ENCODE measurements at regions not wholly inside any gene's neighbourhood (a gene's known extent, or its start where the extent isn't known, plus 50 kb on each side); places are given as distances from the start of the nearest gene placed in this dataset.

DNA sequence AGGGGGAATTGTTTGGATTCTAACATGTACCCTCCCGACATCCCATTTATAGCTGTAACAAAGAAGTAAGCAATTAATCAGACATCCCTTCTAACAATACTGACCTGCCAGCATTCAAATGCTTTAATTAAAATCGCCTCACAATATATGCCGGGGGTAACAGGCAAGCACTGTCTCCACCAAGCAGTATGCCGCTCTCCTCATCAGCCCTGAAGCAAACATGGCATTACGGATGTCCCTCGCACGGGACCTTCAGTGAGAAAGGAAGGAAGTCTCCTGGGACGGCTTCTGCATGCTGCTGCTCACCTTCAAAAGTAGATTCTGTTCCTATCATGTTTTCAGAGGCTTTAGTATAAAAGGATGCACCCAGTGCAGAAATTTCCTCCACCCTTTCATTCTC is 292.7 kb upstream of the POU3F3 start:
- no peaks in the 10 kb centered on the region for H3K9me3 ChIP-seq (ENCODE audit: insufficient read depth, low read length)
- H3K79me2 ChIP-seq (ENCODE audit: insufficient read depth, low read length) = no peaks in the 10 kb centered on the region
- H3K4me2 ChIP-seq (ENCODE audit: low read depth, low read length, poor library complexity, severe bottlenecking) = no peak overlapping the region
- no peak overlapping the region for H2AFZ ChIP-seq (ENCODE audit: low read depth, low read length, severe bottlenecking)
- H3F3A ChIP-seq (ENCODE audit: insufficient read depth) = no peaks in the 10 kb centered on the region
- no peaks in the 10 kb centered on the region for H3K36me3 ChIP-seq (ENCODE audit: low read length)
- H3K27me3 ChIP-seq (ENCODE audit: low read length) = no peaks in the 10 kb centered on the region
- no peak overlapping the region for H3K9ac ChIP-seq (ENCODE audit: low read length)
- TF ChIP-seq, protein P1, sequence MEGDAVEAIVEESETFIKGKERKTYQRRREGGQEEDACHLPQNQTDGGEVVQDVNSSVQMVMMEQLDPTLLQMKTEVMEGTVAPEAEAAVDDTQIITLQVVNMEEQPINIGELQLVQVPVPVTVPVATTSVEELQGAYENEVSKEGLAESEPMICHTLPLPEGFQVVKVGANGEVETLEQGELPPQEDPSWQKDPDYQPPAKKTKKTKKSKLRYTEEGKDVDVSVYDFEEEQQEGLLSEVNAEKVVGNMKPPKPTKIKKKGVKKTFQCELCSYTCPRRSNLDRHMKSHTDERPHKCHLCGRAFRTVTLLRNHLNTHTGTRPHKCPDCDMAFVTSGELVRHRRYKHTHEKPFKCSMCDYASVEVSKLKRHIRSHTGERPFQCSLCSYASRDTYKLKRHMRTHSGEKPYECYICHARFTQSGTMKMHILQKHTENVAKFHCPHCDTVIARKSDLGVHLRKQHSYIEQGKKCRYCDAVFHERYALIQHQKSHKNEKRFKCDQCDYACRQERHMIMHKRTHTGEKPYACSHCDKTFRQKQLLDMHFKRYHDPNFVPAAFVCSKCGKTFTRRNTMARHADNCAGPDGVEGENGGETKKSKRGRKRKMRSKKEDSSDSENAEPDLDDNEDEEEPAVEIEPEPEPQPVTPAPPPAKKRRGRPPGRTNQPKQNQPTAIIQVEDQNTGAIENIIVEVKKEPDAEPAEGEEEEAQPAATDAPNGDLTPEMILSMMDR (IDR thresholded peaks at IDR 0.05; ENCODE audit: insufficient read depth, low read length, poor library complexity, severe bottlenecking) = no peak
- TF ChIP-seq EZH2phosphoT487 (conservative IDR thresholded peaks at IDR 0.05; ENCODE audit: low read length) = no peak
- H3K9me2 ChIP-seq (replicated peaks; ENCODE audit: insufficient read depth, low read length) = no peaks in the 10 kb centered on the region
- no peak overlapping the region for H3K4me3 ChIP-seq (ENCODE audit: insufficient read depth, low read length, poor library complexity, severe bottlenecking)
- H3K27ac ChIP-seq (ENCODE audit: low read depth, low read length) = no peak overlapping the region
- no peaks in the 10 kb centered on the region for H4K20me1 ChIP-seq (ENCODE audit: low read depth, low read length)

DNA sequence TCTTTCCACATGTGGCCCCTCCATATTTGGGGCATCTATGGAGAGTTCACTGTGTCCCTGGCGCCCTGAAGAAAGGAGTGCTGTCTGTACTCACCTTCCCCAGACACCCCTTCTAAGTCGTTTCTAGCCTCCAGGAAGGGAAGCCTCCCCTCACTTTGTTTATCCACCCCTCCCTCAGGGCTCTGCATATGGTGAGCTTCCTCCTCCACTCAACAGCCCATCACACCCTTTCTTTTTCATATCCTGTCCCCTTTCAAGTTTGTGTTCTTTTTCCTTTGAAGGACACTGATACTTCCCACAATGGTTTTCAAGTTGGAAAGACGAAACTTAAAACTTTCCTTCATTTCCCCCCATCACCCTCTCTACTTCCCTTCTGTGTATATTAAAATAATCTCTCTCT is 291.4 kb upstream of the POU3F3 start:
- H4K20me1 ChIP-seq (ENCODE audit: low read depth, low read length) = no peaks in the 10 kb centered on the region
- no peak overlapping the region for H3K9ac ChIP-seq (ENCODE audit: low read length)
- no peaks in the 10 kb centered on the region for H3F3A ChIP-seq (ENCODE audit: insufficient read depth)
- H3K9me3 ChIP-seq (ENCODE audit: insufficient read depth, low read length) = no peaks in the 10 kb centered on the region
- H3K36me3 ChIP-seq (ENCODE audit: low read length) = no peaks in the 10 kb centered on the region
- no peak overlapping the region for H3K27ac ChIP-seq (ENCODE audit: low read depth, low read length)
- H3K79me2 ChIP-seq (ENCODE audit: insufficient read depth, low read length) = no peaks in the 10 kb centered on the region
- H2AFZ ChIP-seq (ENCODE audit: low read depth, low read length, severe bottlenecking) = no peak overlapping the region
- H3K27me3 ChIP-seq (ENCODE audit: low read length) = no peaks in the 10 kb centered on the region
- H3K9me2 ChIP-seq (replicated peaks; ENCODE audit: insufficient read depth, low read length) = no peaks in the 10 kb centered on the region
- no peak overlapping the region for H3K4me2 ChIP-seq (ENCODE audit: low read depth, low read length, poor library complexity, severe bottlenecking)
- no peak for TF ChIP-seq EZH2phosphoT487 (conservative IDR thresholded peaks at IDR 0.05; ENCODE audit: low read length)
- TF ChIP-seq, protein P1 (IDR thresholded peaks at IDR 0.05; ENCODE audit: insufficient read depth, low read length, poor library complexity, severe bottlenecking) = no peak
- no peak overlapping the region for H3K4me3 ChIP-seq (ENCODE audit: insufficient read depth, low read length, poor library complexity, severe bottlenecking)

DNA sequence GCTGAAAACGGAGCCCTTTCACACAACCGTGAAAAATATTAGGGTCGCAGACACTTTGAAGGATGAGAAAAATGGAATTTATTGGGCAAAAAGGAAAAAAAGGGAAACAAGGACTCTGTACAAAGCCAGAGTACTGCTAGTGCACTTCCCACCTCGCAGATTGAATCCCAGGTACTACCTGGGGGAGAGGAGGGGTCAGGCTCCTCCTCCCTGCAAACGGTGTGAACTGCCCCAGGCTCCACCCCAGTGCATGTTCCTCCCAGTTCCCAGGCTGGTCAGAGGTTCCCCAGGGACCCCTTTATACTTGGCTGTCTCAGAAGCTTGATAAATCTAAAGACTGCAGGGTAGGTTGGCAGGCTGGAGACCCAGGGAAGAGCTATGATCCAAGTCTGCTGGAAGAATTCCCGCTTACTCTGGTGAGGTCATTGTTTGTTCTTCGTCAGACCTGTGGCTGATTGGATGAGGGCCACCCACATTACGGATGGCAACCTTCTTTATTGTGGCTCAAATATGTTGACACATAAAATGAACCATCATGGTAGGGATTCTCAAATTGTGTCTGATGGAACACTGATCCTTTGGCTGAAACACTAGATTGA is 290.4 kb upstream of the POU3F3 start:
- Histone ChIP-seq H3K9me2 (replicated peaks; ENCODE audit: insufficient read depth, low read length) (no peaks in the 10 kb centered on the region), H3K36me3 (ENCODE audit: low read length) (no peaks in the 10 kb centered on the region), H3K79me2 (ENCODE audit: insufficient read depth, low read length) (no peaks in the 10 kb centered on the region), H3K27me3 (ENCODE audit: low read length) (no peaks in the 10 kb centered on the region), H3F3A (ENCODE audit: insufficient read depth) (no peaks in the 10 kb centered on the region), H2AFZ (ENCODE audit: low read depth, low read length, severe bottlenecking) (no peak overlapping the region), H3K9me3 (ENCODE audit: insufficient read depth, low read length) (no peaks in the 10 kb centered on the region), H3K9ac (ENCODE audit: low read length) (no peak overlapping the region), H3K27ac (ENCODE audit: low read depth, low read length) (no peak overlapping the region), H3K4me2 (ENCODE audit: low read depth, low read length, poor library complexity, severe bottlenecking) (no peak overlapping the region), H3K4me3 (ENCODE audit: insufficient read depth, low read length, poor library complexity, severe bottlenecking) (no peak overlapping the region), H4K20me1 (ENCODE audit: low read depth, low read length) (no peaks in the 10 kb centered on the region)
- no peak for TF ChIP-seq EZH2phosphoT487 (conservative IDR thresholded peaks at IDR 0.05; ENCODE audit: low read length)
- TF ChIP-seq, protein P1 (IDR thresholded peaks at IDR 0.05; ENCODE audit: insufficient read depth, low read length, poor library complexity, severe bottlenecking) = no peak
